ENCODE measurements at regions not wholly inside any gene's neighbourhood (a gene's known extent, or its start where the extent isn't known, plus 50 kb on each side); places are given as distances from the start of the nearest gene placed in this dataset.

DNA sequence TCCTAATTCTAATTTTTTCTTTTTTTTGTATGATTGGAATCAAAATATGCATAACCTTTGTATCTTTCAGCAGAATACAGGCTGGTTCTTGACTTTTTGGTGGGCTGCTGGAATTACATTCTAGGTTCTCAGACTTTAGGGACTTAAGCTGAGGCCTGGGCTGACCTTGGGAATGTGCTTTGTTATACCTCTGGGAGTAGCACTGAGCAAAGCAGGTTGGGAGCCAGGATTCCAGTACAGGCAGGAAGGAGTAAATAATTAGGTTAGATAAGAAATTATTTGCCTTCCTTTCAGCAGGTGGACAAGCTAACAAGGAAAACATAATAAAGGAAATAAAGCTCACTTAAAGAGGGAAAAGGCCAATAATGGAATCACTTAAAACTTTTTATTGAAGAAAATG lies 49.9 kb upstream of the SLC4A4 start:
- no peak overlapping the region for H2BK12ac ChIP-seq (ENCODE audit: low read depth, low read length)
- H2BK20ac ChIP-seq (ENCODE audit: low read length) = no peak overlapping the region
- H3K9me3 ChIP-seq (ENCODE audit: insufficient read depth in 2 of 2, low read depth in 1 of 2, low read length in 1 of 2) = no peaks in the 10 kb centered on the region
- H3K4me2 ChIP-seq (ENCODE audit: insufficient read depth in 1 of 2, low read depth in 2 of 2, low read length in 2 of 2) = no peak overlapping the region
- no peak overlapping the region for H3K23ac ChIP-seq (ENCODE audit: insufficient read length)
- H2BK5ac ChIP-seq (ENCODE audit: low read depth, low read length) = no peak overlapping the region
- H4K20me1 ChIP-seq (replicated peaks in 1 of 2; ENCODE audit: control insufficient read depth in 1 of 2, insufficient read depth in 2 of 2, low read length in 2 of 2) = no peaks in the 10 kb centered on the region
- no peak overlapping the region for H2AK5ac ChIP-seq (ENCODE audit: low read depth, low read length)
- no peaks in the 10 kb centered on the region for H3K27me3 ChIP-seq (replicated peaks in 1 of 4; ENCODE audit: control insufficient read depth in 3 of 4, extremely low read depth in 1 of 4, insufficient read depth in 3 of 4, low read length in 3 of 4)
- H3K9ac ChIP-seq (replicated peaks in 1 of 4; ENCODE audit: extremely low read depth in 1 of 4, low read depth in 3 of 4, low read length in 3 of 4) = no peak overlapping the region
- H3K36me3 ChIP-seq (ENCODE audit: control insufficient read depth in 2 of 4, insufficient read depth in 4 of 4, low read length in 3 of 4) = no peaks in the 10 kb centered on the region
- H2BK120ac ChIP-seq (replicated peaks; ENCODE audit: low read depth, low read length) = no peak overlapping the region
- no peak overlapping the region for H3K14ac ChIP-seq (ENCODE audit: insufficient read length)
- no peak overlapping the region for H4K91ac ChIP-seq (replicated peaks; ENCODE audit: insufficient read length, low read length)
- no peak overlapping the region for H4K8ac ChIP-seq (ENCODE audit: extremely low read depth, insufficient read depth, low read length)
- DNase-seq (ENCODE audit: low read depth in 1 of 2, low spot score in 2 of 2) (no peak), FAIRE-seq (no peak)
- no peaks in the 10 kb centered on the region for H3K23me2 ChIP-seq (ENCODE audit: low read depth, low read length)
- no peak overlapping the region for H4K5ac ChIP-seq (ENCODE audit: insufficient read length, low read depth, low read length)
- no peaks in the 10 kb centered on the region for H3K4me1 ChIP-seq (replicated peaks in 1 of 4; ENCODE audit: control insufficient read depth in 3 of 4, insufficient read depth in 4 of 4, low read length in 3 of 4)
- no peak overlapping the region for H2AFZ ChIP-seq (ENCODE audit: low read length)
- H3K4ac ChIP-seq (replicated peaks; ENCODE audit: insufficient read length, low read depth, low read length) = no peak overlapping the region
- H3K79me1 ChIP-seq (ENCODE audit: low read depth, low read length) = no peaks in the 10 kb centered on the region
- no peak overlapping the region for H3K4me3 ChIP-seq (ENCODE audit: extremely low read depth in 1 of 4, insufficient read depth in 2 of 4, low read depth in 3 of 4, low read length in 4 of 4)
- H2BK15ac ChIP-seq (ENCODE audit: low read length) = no peak overlapping the region
- no peaks in the 10 kb centered on the region for H3K79me2 ChIP-seq (ENCODE audit: control insufficient read depth in 1 of 2, insufficient read depth in 2 of 2, low read length in 2 of 2)
- H3K27ac ChIP-seq (ENCODE audit: low read depth, low read length) = no peak overlapping the region
- no peak overlapping the region for H3K18ac ChIP-seq (ENCODE audit: extremely low read depth, low read length)
- H3K56ac ChIP-seq (replicated peaks; ENCODE audit: insufficient read length, low read depth, low read length) = no peak overlapping the region
- POLR2A ChIA-PET (ENCODE audit: partially characterized antibody) = no interaction called here
- CTCF ChIA-PET (ENCODE audit: partially characterized antibody) = interaction anchor here (1.2 to 1.6 kb wide), 2 partner anchors 9 to 15 kb away, joined by 3 to 5 read pairs; no protein-coding TSS in a partner anchor
- TF ChIP-seq, protein P1, sequence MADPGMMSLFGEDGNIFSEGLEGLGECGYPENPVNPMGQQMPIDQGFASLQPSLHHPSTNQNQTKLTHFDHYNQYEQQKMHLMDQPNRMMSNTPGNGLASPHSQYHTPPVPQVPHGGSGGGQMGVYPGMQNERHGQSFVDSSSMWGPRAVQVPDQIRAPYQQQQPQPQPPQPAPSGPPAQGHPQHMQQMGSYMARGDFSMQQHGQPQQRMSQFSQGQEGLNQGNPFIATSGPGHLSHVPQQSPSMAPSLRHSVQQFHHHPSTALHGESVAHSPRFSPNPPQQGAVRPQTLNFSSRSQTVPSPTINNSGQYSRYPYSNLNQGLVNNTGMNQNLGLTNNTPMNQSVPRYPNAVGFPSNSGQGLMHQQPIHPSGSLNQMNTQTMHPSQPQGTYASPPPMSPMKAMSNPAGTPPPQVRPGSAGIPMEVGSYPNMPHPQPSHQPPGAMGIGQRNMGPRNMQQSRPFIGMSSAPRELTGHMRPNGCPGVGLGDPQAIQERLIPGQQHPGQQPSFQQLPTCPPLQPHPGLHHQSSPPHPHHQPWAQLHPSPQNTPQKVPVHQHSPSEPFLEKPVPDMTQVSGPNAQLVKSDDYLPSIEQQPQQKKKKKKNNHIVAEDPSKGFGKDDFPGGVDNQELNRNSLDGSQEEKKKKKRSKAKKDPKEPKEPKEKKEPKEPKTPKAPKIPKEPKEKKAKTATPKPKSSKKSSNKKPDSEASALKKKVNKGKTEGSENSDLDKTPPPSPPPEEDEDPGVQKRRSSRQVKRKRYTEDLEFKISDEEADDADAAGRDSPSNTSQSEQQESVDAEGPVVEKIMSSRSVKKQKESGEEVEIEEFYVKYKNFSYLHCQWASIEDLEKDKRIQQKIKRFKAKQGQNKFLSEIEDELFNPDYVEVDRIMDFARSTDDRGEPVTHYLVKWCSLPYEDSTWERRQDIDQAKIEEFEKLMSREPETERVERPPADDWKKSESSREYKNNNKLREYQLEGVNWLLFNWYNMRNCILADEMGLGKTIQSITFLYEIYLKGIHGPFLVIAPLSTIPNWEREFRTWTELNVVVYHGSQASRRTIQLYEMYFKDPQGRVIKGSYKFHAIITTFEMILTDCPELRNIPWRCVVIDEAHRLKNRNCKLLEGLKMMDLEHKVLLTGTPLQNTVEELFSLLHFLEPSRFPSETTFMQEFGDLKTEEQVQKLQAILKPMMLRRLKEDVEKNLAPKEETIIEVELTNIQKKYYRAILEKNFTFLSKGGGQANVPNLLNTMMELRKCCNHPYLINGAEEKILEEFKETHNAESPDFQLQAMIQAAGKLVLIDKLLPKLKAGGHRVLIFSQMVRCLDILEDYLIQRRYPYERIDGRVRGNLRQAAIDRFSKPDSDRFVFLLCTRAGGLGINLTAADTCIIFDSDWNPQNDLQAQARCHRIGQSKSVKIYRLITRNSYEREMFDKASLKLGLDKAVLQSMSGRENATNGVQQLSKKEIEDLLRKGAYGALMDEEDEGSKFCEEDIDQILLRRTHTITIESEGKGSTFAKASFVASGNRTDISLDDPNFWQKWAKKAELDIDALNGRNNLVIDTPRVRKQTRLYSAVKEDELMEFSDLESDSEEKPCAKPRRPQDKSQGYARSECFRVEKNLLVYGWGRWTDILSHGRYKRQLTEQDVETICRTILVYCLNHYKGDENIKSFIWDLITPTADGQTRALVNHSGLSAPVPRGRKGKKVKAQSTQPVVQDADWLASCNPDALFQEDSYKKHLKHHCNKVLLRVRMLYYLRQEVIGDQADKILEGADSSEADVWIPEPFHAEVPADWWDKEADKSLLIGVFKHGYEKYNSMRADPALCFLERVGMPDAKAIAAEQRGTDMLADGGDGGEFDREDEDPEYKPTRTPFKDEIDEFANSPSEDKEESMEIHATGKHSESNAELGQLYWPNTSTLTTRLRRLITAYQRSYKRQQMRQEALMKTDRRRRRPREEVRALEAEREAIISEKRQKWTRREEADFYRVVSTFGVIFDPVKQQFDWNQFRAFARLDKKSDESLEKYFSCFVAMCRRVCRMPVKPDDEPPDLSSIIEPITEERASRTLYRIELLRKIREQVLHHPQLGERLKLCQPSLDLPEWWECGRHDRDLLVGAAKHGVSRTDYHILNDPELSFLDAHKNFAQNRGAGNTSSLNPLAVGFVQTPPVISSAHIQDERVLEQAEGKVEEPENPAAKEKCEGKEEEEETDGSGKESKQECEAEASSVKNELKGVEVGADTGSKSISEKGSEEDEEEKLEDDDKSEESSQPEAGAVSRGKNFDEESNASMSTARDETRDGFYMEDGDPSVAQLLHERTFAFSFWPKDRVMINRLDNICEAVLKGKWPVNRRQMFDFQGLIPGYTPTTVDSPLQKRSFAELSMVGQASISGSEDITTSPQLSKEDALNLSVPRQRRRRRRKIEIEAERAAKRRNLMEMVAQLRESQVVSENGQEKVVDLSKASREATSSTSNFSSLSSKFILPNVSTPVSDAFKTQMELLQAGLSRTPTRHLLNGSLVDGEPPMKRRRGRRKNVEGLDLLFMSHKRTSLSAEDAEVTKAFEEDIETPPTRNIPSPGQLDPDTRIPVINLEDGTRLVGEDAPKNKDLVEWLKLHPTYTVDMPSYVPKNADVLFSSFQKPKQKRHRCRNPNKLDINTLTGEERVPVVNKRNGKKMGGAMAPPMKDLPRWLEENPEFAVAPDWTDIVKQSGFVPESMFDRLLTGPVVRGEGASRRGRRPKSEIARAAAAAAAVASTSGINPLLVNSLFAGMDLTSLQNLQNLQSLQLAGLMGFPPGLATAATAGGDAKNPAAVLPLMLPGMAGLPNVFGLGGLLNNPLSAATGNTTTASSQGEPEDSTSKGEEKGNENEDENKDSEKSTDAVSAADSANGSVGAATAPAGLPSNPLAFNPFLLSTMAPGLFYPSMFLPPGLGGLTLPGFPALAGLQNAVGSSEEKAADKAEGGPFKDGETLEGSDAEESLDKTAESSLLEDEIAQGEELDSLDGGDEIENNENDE (IDR thresholded peaks at IDR 0.05; ENCODE audit: insufficient replicate concordance, low read length) = no peak
